HG02759 (cell line): ENCODE measurements at regions not wholly inside any gene's neighbourhood (a gene's known extent, or its start where the extent isn't known, plus 50 kb on each side); places are given as distances from the start of the nearest gene placed in this dataset.

Source experiments
- ATAC-seq: cut with Tn5 transposase; IDR thresholded peaks from one replicate; pipeline ENCODE4 v1.9.1; 2021; ENCODE audit warnings: mild to moderate bottlenecking, moderate library complexity; ENCODE audit not compliant: unreplicated experiment

- ATAC-seq = no peak
Measured at GRCh38 chr18:78699499-78699898, 280.1 kb upstream of the SALL3 start.

GRCh38 chr18:78701771-78702396 is 277.7 kb upstream of the SALL3 start:
- ATAC-seq = no peak

GRCh38 chr18:78703291-78703690 is 276.3 kb upstream of the SALL3 start:
- ATAC-seq = no peak

GRCh38 chr18:78704971-78705461 is 274.6 kb upstream of the SALL3 start:
- no peak for ATAC-seq

GRCh38 chr18:78709261-78709809 is 270.3 kb upstream of the SALL3 start:
- no peak for ATAC-seq

GRCh38 chr18:78711316-78711715 is 268.3 kb upstream of the SALL3 start:
- ATAC-seq = no peak

- no peak for ATAC-seq
Measured at GRCh38 chr18:78711971-78712370, 267.6 kb upstream of the SALL3 start.

GRCh38 chr18:78713069-78713468 is 266.5 kb upstream of the SALL3 start:
- no peak for ATAC-seq

GRCh38 chr18:78713726-78714125 is 265.9 kb upstream of the SALL3 start:
- no peak for ATAC-seq

- ATAC-seq = no peak
Measured at GRCh38 chr18:78716022-78716421, 263.6 kb upstream of the SALL3 start.

- no peak for ATAC-seq
Measured at GRCh38 chr18:78716581-78716980, 263.0 kb upstream of the SALL3 start.

GRCh38 chr18:78717051-78717765 is 262.4 kb upstream of the SALL3 start:
- no peak for ATAC-seq

- no peak for ATAC-seq
Measured at GRCh38 chr18:78717766-78718150, 261.9 kb upstream of the SALL3 start.

GRCh38 chr18:78719821-78720220 is 259.8 kb upstream of the SALL3 start:
- ATAC-seq = no peak

- no peak for ATAC-seq
Measured at GRCh38 chr18:78720456-78721237, 259.0 kb upstream of the SALL3 start.

- no peak for ATAC-seq
Measured at GRCh38 chr18:78721238-78721875, 258.3 kb upstream of the SALL3 start.

- ATAC-seq = no peak
Measured at GRCh38 chr18:78721981-78722380, 257.6 kb upstream of the SALL3 start.

- no peak for ATAC-seq
Measured at GRCh38 chr18:78722386-78722785, 257.2 kb upstream of the SALL3 start.

- no peak for ATAC-seq
Measured at GRCh38 chr18:78722929-78723710, 256.5 kb upstream of the SALL3 start.

GRCh38 chr18:78724214-78724914 is 255.3 kb upstream of the SALL3 start:
- no peak for ATAC-seq
